Panc1 (cell line): ENCODE measurements at regions not wholly inside any gene's neighbourhood (a gene's known extent, or its start where the extent isn't known, plus 50 kb on each side); places are given as distances from the start of the nearest gene placed in this dataset.

Source experiments
- ATAC-seq: fragments of 200-7000 bp; cut with Tn5 transposase; 2 replicates; pipeline ENCODE4 v1.9.1; 2020; ENCODE audit warnings: mild to moderate bottlenecking, moderate library complexity
- BruUV-seq: library from RNA; stranded (reverse); fragments of 400-500 nt; replicated peaks from 2 replicates; lab custom pipeline; 2021; lab: Mats Ljungman, UMichigan
- CTCF ChIA-PET: fragments of 300-600 bp; sonication (Branson Sonifier 250); formaldehyde crosslinking; loops from one replicate; lab custom pipeline; 2022; ENCODE audit warnings: antibody characterized with exemption; lab: Charles Lee
- POLR2A ChIA-PET: fragments of 300-600 bp; sonication (Branson Sonifier 250); formaldehyde crosslinking; loops from one replicate; lab custom pipeline; 2022; ENCODE audit warnings: antibody characterized with exemption; lab: Charles Lee
- DNase-seq: peaks from one replicate; pipeline ENCODE4 v3.0.0-alpha.2; 2010; ENCODE audit warnings: low read depth, low spot score
- H3K27ac ChIP-seq: 2 replicates; pipeline ENCODE4 v1.5.1; 2011; ENCODE audit warnings: mild to moderate bottlenecking, low read length, inconsistent platforms
- H3K27me3 ChIP-seq: fragments of 200-500 bp; sonication (Bioruptor generic); 2 replicates; pipeline ENCODE4 v1.6.0; 2014; ENCODE audit warnings: low read length, inconsistent platforms; ENCODE audit not compliant: control insufficient read depth, insufficient read depth
- H3K36me3 ChIP-seq: fragments of 200-500 bp; sonication (Bioruptor generic); 2 replicates; pipeline ENCODE4 v1.5.1; 2014; ENCODE audit warnings: inconsistent platforms, mild to moderate bottlenecking, low read length, moderate library complexity; ENCODE audit not compliant: control insufficient read depth, insufficient read depth
- H3K4me1 ChIP-seq: 2 replicates; pipeline ENCODE4 v1.5.1; 2011; ENCODE audit warnings: inconsistent platforms, mild to moderate bottlenecking, low read length, moderate library complexity; ENCODE audit not compliant: control insufficient read depth, insufficient read depth
- H3K4me3 ChIP-seq, 2 experiments: 2 replicates each; pipeline ENCODE4 v1.5.1; 2011 to 2012; ENCODE audit warnings: low read depth in 2 of 2, low read length in 2 of 2, mild to moderate bottlenecking in 2 of 2, inconsistent platforms in 1 of 2, moderate library complexity in 1 of 2
- H3K9me3 ChIP-seq: fragments of 200-500 bp; sonication (Bioruptor generic); 2 replicates; pipeline ENCODE4 v1.5.1; 2014; ENCODE audit warnings: low read depth, mild to moderate bottlenecking, inconsistent platforms, low read length, moderate library complexity; ENCODE audit not compliant: control insufficient read depth, insufficient read depth
- CTCF ChIP-seq: fragments of 450-650 bp; IDR thresholded peaks from 2 replicates; pipeline ENCODE4 v1.5.1; 2017; ENCODE audit warnings: mild to moderate bottlenecking
- POLR2AphosphoS5 ChIP-seq: IDR thresholded peaks from 2 replicates; pipeline ENCODE4 v1.6.1; 2012; ENCODE audit warnings: mild to moderate bottlenecking, low read depth, low read length, moderate library complexity
- REST ChIP-seq, 2 experiments: IDR thresholded peaks; 2 replicates each; pipeline ENCODE4 v1.6.1; 2011 to 2012; ENCODE audit warnings: low read depth in 2 of 2, control low read depth in 1 of 2, low read length in 1 of 2, mild to moderate bottlenecking in 1 of 2, moderate library complexity in 1 of 2; ENCODE audit not compliant: insufficient read depth in 1 of 2
- SIN3A ChIP-seq: IDR thresholded peaks from 2 replicates; pipeline ENCODE4 v1.6.1; 2012; ENCODE audit warnings: low read depth, mild to moderate bottlenecking, low read length, moderate library complexity, borderline replicate concordance; ENCODE audit not compliant: insufficient read depth
- TCF7L2 ChIP-seq: IDR thresholded peaks from 2 replicates; pipeline ENCODE4 v1.6.1; 2011; ENCODE audit warnings: mild to moderate bottlenecking, low read depth, low read length, inconsistent platforms
- in situ Hi-C: cut with HindIII; loops from 2 replicates; pipeline ENCODE4 v1.10.0; 2016; ENCODE audit warnings: low sequenced_read_pairs, low pct_unique_long_range_greater_than_20kb
- intact Hi-C: fragments of 100-400 bp; cut with micrococcal nuclease; formaldehyde crosslinking; loops from one replicate; pipeline ENCODE4 v1.10.0; 2022; ENCODE audit not compliant: unreplicated experiment

- Histone ChIP-seq H3K36me3 (no peaks in the 10 kb centered on the region), H3K9me3 (no peaks in the 10 kb centered on the region), H3K27me3 (no peaks in the 10 kb centered on the region), H3K4me1 (no peaks in the 10 kb centered on the region), H3K4me3 (no peak overlapping the region), H3K27ac (no peak overlapping the region)
- in situ Hi-C loops (no loop called here), intact Hi-C loops (no loop called here)
- no peak for DNase-seq
- TF ChIP-seq REST (IDR thresholded peaks at IDR 0.05; ENCODE audit: insufficient read depth in 1 of 2, low read depth in 2 of 2, low read length in 1 of 2) (no peak), CTCF (no peak), SIN3A (no peak), POLR2AphosphoS5 (no peak), TCF7L2 (no peak)
- no TSS peak for BruUV-seq
- ChIA-PET CTCF (no interaction called here), POLR2A (no interaction called here)
- ATAC-seq = no peak
Measured at GRCh38 chr2:138255670-138256069, 245.9 kb upstream of the SPOPL start.

GRCh38 chr2:138267161-138267901 lies 234.2 kb upstream of the SPOPL start:
- Histone ChIP-seq H3K9me3 (no peaks in the 10 kb centered on the region), H3K36me3 (no peaks in the 10 kb centered on the region), H3K4me1 (no peaks in the 10 kb centered on the region), H3K27me3 (no peaks in the 10 kb centered on the region), H3K4me3 (no peak overlapping the region), H3K27ac (no peak overlapping the region)
- TF ChIP-seq POLR2AphosphoS5 (no peak), TCF7L2 (no peak), REST (IDR thresholded peaks at IDR 0.05; ENCODE audit: insufficient read depth in 1 of 2, low read depth in 2 of 2, low read length in 1 of 2) (no peak), CTCF (no peak), SIN3A (no peak)
- POLR2A ChIA-PET = no interaction called here
- DNase-seq (no peak), ATAC-seq (peak; percentile 56)
- BruUV-seq = no TSS peak
- in situ Hi-C loops (no loop called here), intact Hi-C loops (no loop called here)
- CTCF ChIA-PET = no interaction called here
